Stimulated activated CD8-positive, alpha-beta memory T cell treated with anti-CD3 and anti-CD28 coated beads, Interleukin-2, amount 100 ng/mL, for 1 hour (primary cell): ENCODE measurements at regions not wholly inside any gene's neighbourhood (a gene's known extent, or its start where the extent isn't known, plus 50 kb on each side); places are given as distances from the start of the nearest gene placed in this dataset.
"Not testable (repeated sequence)": the region's sequence is repeated elsewhere in the genome, so short reads cannot be mapped to it uniquely, and the experiment has no call there.

Experiments
- DNase-seq, 2 donors: peaks; one replicate each; pipeline ENCODE4 v3.0.0-alpha.2; 2020; ENCODE audit warnings: low read depth in 2 of 2

- no peak for DNase-seq
Measured at GRCh38 chr12:13440844-13441243, 244.3 kb downstream of the EMP1 start.

- no peak for DNase-seq
Measured at GRCh38 chr12:13437541-13437940, 241.0 kb downstream of the EMP1 start.

DNA sequence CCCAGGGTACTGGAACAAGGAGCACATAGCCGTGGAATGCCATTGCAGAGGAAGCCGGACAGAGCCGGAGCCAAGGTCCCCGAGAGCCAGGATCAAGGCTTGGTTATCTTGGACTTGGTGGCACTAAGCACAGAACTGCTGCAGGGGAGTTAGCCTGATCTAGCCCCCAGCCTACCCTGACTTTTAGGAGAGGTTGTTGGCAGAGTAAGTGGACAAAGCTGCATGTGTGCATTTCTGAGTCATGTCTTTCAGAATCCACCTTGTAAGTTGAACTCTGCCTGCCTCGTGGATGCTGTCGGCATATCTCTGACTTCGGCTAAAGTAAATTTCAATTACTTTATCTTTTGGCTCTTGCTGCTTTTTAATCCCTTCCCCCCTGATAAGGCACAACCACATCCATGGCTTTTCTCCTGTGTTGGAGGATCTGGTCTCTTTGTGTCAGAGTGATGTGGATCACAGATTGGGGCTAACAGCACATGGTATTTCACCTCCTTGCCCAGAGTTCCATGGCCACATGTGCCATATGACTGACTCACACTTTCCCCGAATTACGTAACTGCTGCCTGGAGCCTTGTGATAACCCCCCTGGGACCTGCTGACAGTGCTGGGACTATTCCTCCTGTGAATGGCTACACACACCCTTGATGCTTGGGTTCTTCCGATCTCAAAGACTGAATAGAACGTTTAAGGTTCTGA is 240.3 kb downstream of the EMP1 start:
- DNase-seq = no peak

- DNase-seq = no peak
Measured at GRCh38 chr12:13436182-13436581, 239.7 kb downstream of the EMP1 start.

DNA sequence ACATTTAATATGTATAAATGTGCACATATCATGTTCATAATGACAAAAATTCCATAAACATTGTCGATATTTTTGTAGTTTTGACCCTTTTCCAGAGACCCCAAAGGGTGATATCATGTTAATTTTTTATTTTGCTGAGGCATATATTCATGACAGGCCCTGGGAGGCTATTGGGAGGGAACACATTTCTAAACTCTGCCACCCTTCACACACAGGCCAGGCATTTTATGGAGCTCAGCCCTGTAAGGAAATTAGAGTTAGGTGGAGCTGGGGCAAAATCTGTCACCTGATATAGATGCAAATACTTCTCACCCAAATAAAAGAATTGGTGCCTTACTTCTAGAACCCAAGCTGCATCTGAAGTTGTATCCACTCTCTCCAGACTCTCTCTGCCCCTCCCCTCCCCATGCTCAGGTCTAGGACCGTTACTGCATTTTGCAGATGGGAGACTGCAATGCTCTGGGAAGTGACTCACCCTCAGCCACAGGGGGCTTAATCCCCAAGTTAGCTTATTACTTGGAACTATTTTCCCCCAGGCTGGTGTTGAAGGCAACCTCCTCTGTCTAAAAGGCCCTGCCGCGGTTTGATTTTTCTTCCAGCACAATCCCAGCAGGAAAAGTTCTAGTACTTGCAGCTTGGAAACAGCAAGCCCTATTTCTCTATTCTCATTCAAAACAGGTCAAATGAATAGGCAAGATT is 238.9 kb downstream of the EMP1 start:
- no peak for DNase-seq

- no peak for DNase-seq
Measured at GRCh38 chr12:13433768-13434167, 237.2 kb downstream of the EMP1 start.

DNA sequence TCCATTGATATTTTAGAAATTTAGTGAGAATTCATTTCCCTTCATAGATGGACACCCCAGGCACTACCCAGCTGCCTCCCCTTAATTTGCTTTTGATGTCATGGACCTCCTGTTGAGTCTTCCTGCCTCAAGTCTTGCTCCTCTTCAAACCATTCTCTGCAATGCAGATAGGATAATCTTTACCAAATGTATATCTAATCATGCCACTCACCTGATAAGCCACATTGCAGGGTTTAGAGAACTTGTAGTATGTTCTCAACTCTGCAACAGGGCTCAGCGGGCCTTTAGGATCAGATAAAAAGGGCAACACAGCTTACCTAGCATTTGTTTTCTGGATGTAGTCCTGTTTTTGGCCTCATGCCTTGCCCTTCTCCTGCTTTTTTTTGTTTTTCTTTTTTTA is 234.5 kb downstream of the EMP1 start:
- no peak for DNase-seq

DNA sequence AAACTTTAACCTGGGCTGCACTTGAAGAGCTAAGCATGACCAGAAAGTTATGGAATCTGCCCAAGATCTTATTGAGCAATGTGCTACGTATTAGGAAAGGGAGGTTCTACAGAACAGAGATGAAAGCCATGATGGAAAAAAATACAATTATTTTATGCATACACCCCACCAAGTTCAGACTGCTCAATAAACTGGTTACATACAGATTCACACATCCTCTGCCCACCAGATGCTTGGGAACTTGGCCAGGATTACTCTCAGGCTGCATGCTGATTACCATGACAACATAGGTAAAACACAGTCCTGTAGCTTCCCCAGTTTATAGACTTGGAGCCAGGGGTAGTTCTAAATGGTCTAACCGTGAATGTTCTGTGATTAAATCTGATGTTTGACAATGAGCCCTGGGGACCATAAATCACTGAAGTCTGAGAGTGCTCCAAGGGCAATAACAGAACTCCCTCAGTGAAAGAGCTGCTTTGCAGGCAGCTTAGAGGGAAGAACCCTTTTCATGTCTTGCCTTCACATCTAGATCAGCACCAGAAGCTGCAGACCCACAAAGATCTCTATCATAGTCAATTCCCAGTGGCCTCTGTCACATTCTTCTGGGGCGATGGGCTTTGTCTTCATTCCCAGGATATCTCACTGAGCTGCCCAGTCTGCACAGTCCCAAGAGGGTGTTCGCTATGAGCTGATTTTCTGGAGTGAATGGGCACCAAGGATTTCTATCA is 232.2 kb downstream of the EMP1 start:
- no peak for DNase-seq

DNA sequence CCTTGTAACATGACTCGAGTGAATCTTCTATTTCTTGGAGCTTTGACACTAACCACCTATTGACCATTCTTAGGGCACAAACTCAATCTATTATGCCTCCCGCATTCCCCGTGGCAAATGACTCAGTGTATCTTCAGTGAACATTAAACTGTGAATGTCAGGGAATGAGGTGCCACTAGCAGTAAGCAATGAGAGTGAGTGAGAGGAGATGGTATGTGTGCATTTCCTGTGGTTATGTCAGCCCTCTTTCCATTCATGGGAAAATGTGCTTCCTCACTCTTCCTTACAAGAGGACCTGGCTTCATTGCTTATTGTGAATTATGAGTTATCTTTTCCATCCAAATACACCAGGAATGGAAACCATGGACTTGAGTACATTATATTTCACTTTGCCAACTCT is 229.2 kb downstream of the EMP1 start:
- no peak for DNase-seq

DNA sequence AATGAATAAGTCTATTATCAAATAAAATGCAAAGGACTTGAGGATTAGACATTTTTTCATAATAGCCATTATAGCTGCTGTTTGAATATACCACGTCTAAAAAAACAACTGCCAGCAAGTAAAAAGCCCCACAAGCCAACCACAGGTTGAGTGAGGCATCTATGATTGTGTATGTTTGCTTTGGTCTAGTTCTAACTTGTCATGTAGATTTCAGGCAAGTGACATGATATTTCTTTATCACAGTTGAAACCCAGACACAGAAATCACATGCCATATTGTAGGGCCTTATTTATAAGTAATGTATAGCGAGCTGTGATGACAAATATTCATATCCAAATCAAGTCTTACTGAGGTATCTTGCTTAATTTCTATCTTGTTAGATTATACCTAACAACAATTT is 225.8 kb downstream of the EMP1 start:
- DNase-seq = no peak

GRCh38 chr12:13417516-13417915 is 221.0 kb downstream of the EMP1 start:
- DNase-seq = no peak

DNA sequence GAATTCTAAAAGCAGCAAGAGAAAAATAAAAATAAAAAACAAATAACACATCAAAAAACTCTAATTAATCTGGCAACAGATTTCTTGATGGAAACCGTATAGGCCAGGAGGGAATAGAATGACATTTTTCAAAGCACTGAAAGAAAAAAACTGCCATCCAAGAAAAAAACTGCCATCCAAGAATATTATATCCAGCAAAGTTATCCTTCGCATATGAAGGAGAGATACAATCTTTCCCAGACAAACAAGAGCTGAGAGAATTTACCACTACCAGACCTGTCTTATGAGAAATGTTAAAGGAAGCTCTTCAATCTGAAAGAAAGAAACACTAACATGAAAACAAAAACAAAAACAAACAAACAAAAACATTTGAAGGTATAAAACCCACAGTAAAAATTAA is 214.8 kb downstream of the EMP1 start:
- DNase-seq = no peak

DNA sequence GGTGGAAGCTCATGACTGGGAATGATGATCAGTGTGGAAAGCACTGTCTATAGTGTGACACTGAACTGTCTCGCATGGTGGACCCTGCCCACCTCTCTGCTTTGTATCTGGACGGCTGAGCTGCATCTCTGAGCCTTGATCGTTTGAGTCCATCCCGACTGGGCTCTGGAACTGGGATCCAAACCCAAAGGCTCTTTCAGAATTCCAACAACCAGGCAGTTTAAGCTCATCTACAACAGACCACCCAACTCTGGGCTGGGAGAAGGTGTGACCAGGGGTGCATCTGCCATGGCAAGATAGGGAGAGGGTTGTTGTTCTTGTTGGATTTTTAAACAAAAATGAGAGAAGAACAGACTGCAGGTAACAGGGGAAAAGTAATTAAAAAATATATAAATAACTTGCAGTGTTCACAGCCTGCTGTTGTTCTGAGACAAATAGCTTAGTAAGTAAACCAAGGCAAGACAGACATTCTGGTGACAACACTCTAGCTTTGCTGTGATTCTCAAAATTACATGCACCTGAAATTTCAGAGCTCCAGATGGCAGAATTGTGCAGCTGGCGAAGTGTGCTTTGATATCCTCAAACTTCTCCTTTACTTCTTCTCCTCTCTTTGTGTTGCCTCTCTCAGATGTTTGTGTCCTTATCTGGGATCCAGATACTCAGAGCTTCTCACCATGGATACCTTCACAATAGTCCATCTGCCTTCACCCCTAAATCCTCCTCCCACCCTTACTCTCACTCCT is 209.6 kb downstream of the EMP1 start:
- DNase-seq = no peak

DNA sequence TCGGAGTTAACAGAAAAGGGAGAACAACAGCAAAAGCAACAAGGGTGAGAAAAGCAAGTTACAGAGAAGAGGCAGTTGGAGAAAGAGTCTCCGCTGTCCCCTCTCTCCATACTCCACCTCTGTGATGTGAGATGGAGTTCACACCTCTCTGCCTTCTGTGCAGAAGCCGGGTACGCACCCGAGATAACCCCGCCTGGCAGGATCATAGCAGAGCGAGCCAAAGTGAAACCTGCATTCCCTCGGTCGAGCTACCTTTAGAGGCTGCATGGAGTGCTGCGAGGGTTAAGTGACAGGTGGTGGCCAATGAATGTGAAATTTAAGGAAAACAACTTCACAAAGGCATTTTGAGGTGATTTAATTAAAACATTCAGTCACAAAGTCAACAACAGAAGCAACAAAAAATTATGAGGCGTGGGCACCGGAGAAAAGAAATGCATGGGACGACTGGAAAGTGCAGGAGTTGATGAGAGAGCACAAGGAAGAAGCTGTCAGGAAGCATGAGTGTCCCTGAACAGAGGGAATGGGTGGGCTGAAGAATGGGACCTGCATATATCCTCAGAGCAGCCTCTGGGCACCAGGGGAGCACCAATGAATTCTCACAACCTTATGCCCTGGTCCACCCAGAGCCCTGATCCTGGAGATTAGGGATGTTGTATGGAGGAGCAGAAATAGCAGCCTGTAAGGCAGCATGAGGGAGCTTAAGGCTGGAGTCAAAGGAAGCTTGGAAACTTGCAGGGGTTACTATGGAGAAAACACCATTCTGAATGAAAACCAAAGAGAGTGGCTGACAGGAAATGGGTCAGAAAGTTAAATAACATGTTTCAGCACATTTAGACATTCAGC is 208.3 kb downstream of the EMP1 start:
- DNase-seq = no peak

GRCh38 chr12:13404111-13404628 is 207.6 kb downstream of the EMP1 start:
- no peak for DNase-seq

- DNase-seq = not testable (repeated sequence)
Measured at GRCh38 chr12:13391375-13391774, 194.8 kb downstream of the EMP1 start.

DNA sequence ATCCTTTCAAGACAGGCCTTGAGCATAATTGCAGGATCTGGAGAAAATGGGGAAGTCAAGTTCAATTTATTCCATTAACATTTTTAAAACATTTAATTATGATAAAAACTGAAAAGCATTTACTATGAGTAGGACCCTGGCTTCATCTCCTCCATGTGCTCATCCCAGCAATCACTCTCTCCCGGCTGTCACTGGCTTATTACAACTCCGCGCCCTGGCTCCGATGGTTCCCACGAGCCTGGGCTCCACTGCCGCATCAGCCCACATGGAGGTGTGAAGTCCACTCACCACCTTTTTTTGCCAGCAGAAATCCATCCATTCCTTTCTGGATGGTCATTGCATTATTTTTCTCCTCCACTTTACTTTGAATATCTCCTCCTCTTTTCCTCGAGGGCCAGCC is 194.4 kb downstream of the EMP1 start:
- DNase-seq = no peak

DNA sequence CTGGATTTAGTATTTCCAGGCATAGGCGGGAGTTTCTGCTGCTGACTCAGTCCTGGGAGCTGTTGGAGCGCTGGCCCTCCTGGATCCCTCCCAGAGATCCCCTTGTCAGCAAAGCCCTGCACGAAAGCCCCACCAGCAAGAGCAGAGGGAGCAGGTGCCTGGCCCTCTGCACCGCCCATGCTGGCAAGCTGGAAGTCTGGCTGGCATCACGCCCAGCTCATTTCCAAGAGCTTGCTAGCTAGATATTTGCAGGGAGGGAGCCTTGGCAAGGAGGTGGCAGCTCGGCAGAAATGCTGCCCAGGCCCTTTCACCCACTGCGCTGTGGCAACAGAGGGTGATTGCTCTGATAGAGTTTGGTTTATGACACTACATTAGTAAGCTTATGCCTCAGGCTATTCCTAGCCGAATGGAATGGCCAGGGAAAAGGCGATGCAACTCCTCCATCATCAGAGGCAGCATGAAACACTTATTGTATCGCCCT is 193.9 kb downstream of the EMP1 start:
- DNase-seq = no peak

DNA sequence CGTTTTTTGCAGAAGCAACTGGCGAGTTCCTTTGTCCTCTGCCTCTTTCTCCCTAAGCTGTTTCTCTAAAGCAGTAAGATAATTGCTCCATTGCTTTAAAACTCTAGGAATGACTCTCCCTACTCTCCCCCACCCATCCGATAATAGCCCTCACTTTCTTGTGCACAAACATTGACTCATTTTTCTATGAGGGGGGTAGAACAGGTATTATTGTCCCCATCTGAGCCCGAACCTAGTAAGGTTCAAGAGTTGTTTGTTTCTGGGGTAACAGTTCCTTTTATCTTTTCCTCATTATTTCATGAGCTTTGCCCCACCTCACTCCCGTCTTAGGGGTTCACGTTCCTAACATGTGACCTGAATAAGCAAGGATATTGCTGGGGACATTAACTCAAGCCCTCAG is 190.6 kb downstream of the EMP1 start:
- DNase-seq = no peak

DNA sequence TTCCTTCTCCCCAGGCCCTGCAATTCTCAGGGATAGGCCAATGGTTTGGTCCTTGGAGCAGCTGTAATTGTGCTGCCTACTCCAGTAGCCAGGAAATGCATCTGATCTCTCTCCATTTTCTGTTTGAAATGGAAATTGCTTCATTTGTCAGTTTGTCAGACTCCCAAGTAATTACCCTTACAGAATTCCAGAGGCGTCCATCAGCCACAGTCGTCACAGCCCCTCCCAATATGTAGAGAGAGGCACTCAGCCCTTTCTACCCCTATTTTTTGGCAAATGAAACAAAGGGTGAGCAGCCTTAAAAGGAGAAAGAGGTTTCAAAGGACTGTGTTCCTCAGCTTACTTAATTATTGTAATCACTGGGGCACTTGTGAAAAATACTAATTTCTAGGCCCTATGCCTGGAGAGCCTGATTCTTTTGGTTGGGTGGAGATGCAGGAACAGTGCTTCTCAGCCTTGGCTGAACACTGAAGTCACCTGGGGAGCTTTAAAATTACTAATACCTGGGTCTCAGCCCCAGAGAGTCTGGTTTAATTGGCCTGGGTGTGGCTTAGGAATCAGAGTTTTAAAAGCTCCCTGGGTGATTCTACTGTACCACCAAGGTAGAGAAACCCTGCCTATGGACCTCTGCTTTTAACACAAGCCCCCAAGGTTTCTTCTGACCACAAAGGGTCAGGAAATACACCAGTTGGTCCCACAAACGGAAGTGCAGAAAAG is 190.0 kb downstream of the EMP1 start:
- DNase-seq = no peak
